ENCODE measurements at regions not wholly inside any gene's neighbourhood (a gene's known extent, or its start where the extent isn't known, plus 50 kb on each side); places are given as distances from the start of the nearest gene placed in this dataset.

GRCh38 chrX:20639115-20639514 is 372.4 kb upstream of the RPS6KA3 start:
- TF ChIP-seq TAF7 (tag; IDR thresholded peaks at IDR 0.05) (no peak), ID3 (CRISPR knock-in tag; IDR thresholded peaks at IDR 0.05) (no peak), ID3 (tag; IDR thresholded peaks at IDR 0.05) (no peak), FOXA1 (IDR thresholded peaks at IDR 0.05; ENCODE audit: borderline replicate concordance) (no peak), TCF3 (CRISPR knock-in tag; IDR thresholded peaks at IDR 0.05) (no peak), BACH1 (tag; IDR thresholded peaks at IDR 0.05) (no peak), EZH2 (IDR thresholded peaks at IDR 0.05; ENCODE audit: borderline replicate concordance, low read depth, low read length) (no peak), ZNF280A (IDR thresholded peaks at IDR 0.05; ENCODE audit: low read depth, partially characterized antibody) (no peak), JUND (IDR thresholded peaks at IDR 0.05; ENCODE audit: borderline replicate concordance, low read depth, low read length) (no peak), JUND (tag; IDR thresholded peaks at IDR 0.05; ENCODE audit: borderline replicate concordance, low read depth, low read length) (no peak), PHF8 (IDR thresholded peaks at IDR 0.05; ENCODE audit: borderline replicate concordance, low read length) (no peak), ATF2 (CRISPR knock-in tag; IDR thresholded peaks at IDR 0.05) (no peak), HCFC1 (IDR thresholded peaks at IDR 0.05; ENCODE audit: low read depth, low read length) (no peak), CTCF (IDR thresholded peaks at IDR 0.05 in 2 of 3, conservative IDR thresholded peaks at IDR 0.05 in 1 of 3; ENCODE audit: insufficient read depth in 2 of 3, low read depth in 1 of 3, low read length in 3 of 3) (no peak)

Data from K562 (cell line).